Left renal cortex interstitium (tissue), 4 donors: ENCODE measurements at regions not wholly inside any gene's neighbourhood (a gene's known extent, or its start where the extent isn't known, plus 50 kb on each side); places are given as distances from the start of the nearest gene placed in this dataset.
"Not testable (repeated sequence)": the region's sequence is repeated elsewhere in the genome, so short reads cannot be mapped to it uniquely, and the experiment has no call there.

Experiments used
- DNase-seq, 4 donors: peaks; one replicate each; pipeline ENCODE4 v3.0.0-alpha.2; 2013; ENCODE audit warnings: low read depth in 4 of 4, low spot score in 2 of 4, missing footprints in 1 of 4

GRCh38 chr6:77010931-77011542 lies 452.3 kb downstream of the HTR1B start:
- no peak for DNase-seq

- DNase-seq, result no peak
Measured at GRCh38 chr6:76992553-76992952, 470.7 kb downstream of the HTR1B start.

- no peak for DNase-seq
Measured at GRCh38 chr6:76984572-76984971, 478.7 kb downstream of the HTR1B start.

- DNase-seq, result no peak
Measured at GRCh38 chr6:76982476-76983199, 480.7 kb downstream of the HTR1B start.

- DNase-seq, result no peak
Measured at GRCh38 chr6:76972474-76972873, 490.8 kb downstream of the HTR1B start.

GRCh38 chr6:76959177-76959576 lies 504.1 kb downstream of the HTR1B start:
- DNase-seq, result not testable (repeated sequence)

GRCh38 chr6:76942203-76942966 lies 520.9 kb downstream of the HTR1B start:
- no peak for DNase-seq

GRCh38 chr6:76940191-76940590 lies 523.1 kb downstream of the HTR1B start:
- DNase-seq, result no peak

- no peak for DNase-seq
Measured at GRCh38 chr6:76914737-76915136, 548.6 kb downstream of the HTR1B start.

GRCh38 chr6:76905541-76905940 lies 557.8 kb downstream of the HTR1B start:
- not testable (repeated sequence) for DNase-seq

- no peak for DNase-seq
Measured at GRCh38 chr6:76892542-76892941, 570.7 kb downstream of the HTR1B start.

- DNase-seq, result no peak
Measured at GRCh38 chr6:76888351-76888750, 574.9 kb downstream of the HTR1B start.

- no peak for DNase-seq
Measured at GRCh38 chr6:76886900-76887299, 576.4 kb downstream of the HTR1B start.

- no peak for DNase-seq
Measured at GRCh38 chr6:76885861-76886301, 577.4 kb downstream of the HTR1B start.

GRCh38 chr6:76881414-76881813 lies 581.9 kb downstream of the HTR1B start:
- DNase-seq, result no peak

GRCh38 chr6:76876922-76877553 lies 586.3 kb downstream of the HTR1B start:
- DNase-seq, result peak in 2 of 4 donors; percentile 8 to 20

GRCh38 chr6:76876430-76876829 lies 586.9 kb downstream of the HTR1B start:
- not testable (repeated sequence) for DNase-seq

- DNase-seq, result no peak
Measured at GRCh38 chr6:76867182-76867581, 596.1 kb downstream of the HTR1B start.

- no peak for DNase-seq
Measured at GRCh38 chr6:76866091-76866915, 597.0 kb downstream of the HTR1B start.

- no peak for DNase-seq
Measured at GRCh38 chr6:76862936-76863335, 600.4 kb downstream of the HTR1B start.
